Activated naive CD4-positive, alpha-beta T cell treated with anti-CD3 and anti-CD28 coated beads, Interleukin-2, amount 50 U/mL, for 16 hours (primary cell): ENCODE measurements at regions not wholly inside any gene's neighbourhood (a gene's known extent, or its start where the extent isn't known, plus 50 kb on each side); places are given as distances from the start of the nearest gene placed in this dataset.

Experiments used
- DNase-seq: peaks from one replicate; pipeline ENCODE4 v3.0.0-alpha.2; 2020

- no peak for DNase-seq
Observed at GRCh38 chr10:130230036-130230435, 93.8 kb downstream of the GLRX3 start.

- no peak for DNase-seq
Observed at GRCh38 chr10:130230611-130231010, 94.4 kb downstream of the GLRX3 start.

GRCh38 chr10:130231251-130231741, 95.1 kb downstream of the GLRX3 start:
- no peak for DNase-seq

GRCh38 chr10:130232166-130233034, 96.2 kb downstream of the GLRX3 start:
- no peak for DNase-seq

GRCh38 chr10:130233035-130233360, 96.8 kb downstream of the GLRX3 start:
- DNase-seq = no peak

DNA sequence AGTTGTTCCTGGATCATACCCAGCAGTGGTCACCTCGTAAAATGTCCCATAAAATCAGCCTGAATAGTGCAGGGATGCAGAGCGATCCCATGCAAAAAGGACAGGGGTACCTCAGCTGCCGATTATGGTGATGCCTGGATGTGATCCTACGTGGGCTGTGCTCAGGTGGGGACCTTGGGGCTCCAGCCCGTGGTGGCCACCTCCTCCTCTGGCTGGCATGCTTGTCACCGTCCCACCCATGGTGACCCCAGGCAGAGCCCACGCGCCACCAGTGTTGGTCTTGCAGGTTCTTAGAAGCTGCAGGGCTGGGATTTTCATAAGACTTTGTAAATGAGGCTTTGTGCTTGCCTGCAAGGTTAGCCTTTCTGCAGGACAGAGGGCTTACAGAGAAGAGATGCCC, 97.2 kb downstream of the GLRX3 start:
- no peak for DNase-seq

GRCh38 chr10:130234171-130234965, 98.2 kb downstream of the GLRX3 start:
- DNase-seq = no peak

GRCh38 chr10:130236711-130237110, 100.5 kb downstream of the GLRX3 start:
- no peak for DNase-seq

GRCh38 chr10:130240409-130240808, 104.2 kb downstream of the GLRX3 start:
- no peak for DNase-seq

GRCh38 chr10:130242513-130242912, 106.3 kb downstream of the GLRX3 start:
- no peak for DNase-seq

GRCh38 chr10:130243015-130243414, 106.8 kb downstream of the GLRX3 start:
- DNase-seq = no peak

GRCh38 chr10:130244031-130244927, 108.1 kb downstream of the GLRX3 start:
- no peak for DNase-seq

DNA sequence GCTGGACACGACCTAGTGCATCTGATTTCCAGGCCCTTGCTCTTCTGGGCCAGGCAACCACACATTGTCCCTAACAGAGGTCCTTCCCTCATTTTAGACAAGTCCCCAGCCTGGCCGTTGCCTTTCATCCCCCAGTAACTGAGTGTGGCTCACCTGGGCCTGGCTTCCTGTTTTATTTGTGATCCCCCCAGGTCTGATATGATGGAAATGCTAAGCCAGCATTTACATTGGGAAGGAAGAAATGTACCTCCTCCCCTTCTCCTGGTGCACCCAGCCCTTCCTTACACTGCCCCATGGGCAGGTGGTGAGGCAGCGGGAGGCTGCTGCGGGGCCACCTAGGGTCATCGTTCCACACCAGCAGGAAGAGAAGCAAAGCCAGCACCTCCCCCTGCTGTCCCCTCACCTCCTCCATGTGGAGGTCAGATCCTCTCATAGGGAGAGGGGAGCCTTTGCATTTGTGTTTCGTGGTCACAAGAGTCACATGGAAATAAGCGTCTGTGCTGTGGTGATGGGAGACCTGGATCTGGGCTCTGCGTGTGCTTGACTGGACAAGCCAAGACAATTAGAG, 108.8 kb downstream of the GLRX3 start:
- no peak for DNase-seq

DNA sequence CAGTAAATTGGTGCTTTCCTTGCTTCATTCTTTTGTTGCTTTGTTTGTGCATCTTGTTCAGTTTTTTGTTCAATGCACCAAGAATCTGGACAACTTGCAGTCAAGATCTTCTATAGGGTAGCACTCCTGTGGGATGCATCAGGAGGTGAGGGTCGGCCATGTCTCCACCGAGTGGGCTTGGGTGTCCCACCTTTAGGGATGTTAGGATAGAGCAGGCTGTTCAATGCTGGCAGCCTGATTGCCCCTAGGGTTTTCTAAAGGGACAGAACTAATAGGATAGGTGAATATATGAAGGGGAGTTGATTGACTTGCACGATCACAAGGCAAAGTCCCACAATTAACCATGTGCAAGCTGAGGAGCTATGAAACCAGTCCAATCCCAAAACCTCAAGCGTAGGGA, 109.9 kb downstream of the GLRX3 start:
- DNase-seq = no peak

- DNase-seq = no peak
Observed at GRCh38 chr10:130250127-130250526, 113.9 kb downstream of the GLRX3 start.

DNA sequence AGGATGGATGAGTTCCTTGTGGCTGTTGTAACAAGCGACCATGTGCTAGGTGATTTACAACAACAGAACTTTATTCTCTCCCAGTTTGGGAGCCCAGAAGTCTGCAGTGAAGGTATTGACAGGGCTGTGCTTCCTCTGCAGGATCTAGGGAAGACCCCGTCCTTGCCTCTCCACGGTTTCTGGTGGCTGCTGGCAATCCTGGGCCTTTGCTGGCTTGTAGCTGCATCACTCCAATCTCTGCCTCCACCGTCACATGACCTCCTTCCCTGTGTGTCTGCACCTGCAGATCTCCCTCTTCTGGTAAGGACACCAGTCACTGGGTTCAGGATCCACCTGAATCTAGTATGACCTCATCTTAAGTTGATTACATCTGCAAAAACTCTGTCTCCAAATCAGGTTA, 115.6 kb downstream of the GLRX3 start:
- DNase-seq = no peak

GRCh38 chr10:130254243-130254642, 118.1 kb downstream of the GLRX3 start:
- DNase-seq = no peak

DNA sequence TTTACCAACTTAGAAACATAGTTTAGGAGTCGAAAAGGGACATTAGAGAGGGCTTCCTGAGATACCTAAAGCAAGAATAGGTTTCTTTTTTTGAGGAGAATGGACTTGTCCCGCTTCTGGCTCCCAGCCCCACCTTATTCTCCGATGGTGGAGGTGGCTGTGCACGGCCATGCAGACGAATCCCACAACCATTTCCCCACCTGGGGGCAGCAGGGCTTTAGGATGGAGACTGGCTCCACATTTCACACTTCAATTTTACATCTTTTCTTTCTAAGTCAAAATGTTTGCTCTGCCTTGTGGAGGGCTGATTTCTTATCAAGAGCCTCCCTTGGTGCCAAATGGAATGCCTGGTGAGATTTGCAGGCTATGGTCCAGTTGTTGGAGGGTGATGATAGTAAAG, 118.5 kb downstream of the GLRX3 start:
- no peak for DNase-seq

DNA sequence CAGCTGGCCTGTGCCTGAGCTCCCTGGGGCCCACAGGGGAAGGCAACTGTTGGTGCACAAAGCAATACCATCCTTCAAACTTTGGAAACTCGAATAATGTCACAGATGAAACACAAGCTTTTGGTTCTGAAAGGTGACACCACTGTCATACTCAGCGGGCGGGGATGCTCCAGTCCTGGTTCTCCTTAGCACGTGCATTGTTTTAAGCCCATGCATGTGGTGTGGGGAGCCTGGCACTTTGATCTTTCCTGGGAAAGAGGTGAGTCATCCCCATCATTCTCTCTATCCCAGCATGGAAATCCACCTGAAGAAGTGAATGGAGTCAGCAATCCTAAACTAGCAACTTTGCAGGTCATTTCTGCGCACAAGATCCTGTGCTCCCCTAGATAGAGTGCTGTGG, 119.6 kb downstream of the GLRX3 start:
- DNase-seq = no peak

DNA sequence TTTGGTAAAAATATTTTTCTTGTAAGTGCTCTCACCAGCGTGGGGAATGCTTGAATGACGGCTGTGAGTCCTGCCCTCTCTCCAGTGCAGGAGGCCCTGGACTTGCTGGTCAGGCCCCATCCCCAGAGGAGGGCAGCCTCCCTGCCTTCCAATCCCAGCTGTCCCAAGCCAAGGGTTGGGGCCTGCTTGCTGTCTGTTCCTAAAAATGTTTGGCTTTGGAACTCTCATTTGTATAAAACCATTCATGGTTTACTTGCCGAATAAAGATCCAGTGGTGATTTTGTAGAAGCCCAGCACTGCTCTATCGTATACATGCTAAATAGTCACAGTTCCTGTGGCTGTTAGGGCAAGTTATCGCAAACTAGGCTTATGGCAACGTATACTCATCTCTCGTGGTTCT, 121.7 kb downstream of the GLRX3 start:
- no peak for DNase-seq

DNA sequence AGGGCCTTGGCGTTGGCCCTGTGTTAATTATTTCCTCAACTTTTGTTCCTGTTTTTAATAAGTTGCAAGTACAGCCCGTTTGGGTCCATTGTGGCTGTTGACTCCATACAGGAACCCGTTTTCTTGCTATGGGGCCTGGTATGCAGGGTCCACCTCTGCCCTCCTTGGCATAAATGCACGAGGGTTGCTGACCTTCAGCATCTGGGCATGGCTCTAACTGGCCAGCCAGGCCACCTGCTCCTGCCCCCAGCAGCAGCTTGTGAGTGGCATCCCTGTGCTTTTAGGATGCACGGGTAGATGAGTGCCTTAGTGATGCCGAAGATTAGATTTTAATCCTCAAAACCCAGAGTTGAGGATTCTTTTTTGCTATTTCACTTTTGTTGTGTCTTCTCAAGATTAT, 123.2 kb downstream of the GLRX3 start:
- no peak for DNase-seq

- DNase-seq = no peak
Observed at GRCh38 chr10:130261306-130261705, 125.1 kb downstream of the GLRX3 start.

GRCh38 chr10:130261766-130262165, 125.6 kb downstream of the GLRX3 start:
- DNase-seq = no peak
